Glutamatergic neuron (in vitro differentiated cells): ENCODE measurements at regions not wholly inside any gene's neighbourhood (a gene's known extent, or its start where the extent isn't known, plus 50 kb on each side); places are given as distances from the start of the nearest gene placed in this dataset.

Experiments used
- DNase-seq: peaks from one replicate; pipeline ENCODE4 v3.0.0; 2022
- H3K27ac Mint-ChIP-seq: one replicate; pipeline ENCODE4 v1.8.0; 2020; ENCODE audit warnings: mild to moderate bottlenecking, mixed read lengths, inconsistent platforms; ENCODE audit not compliant: unreplicated experiment
- H3K27me3 Mint-ChIP-seq: one replicate; pipeline ENCODE4 v1.8.0; 2020; ENCODE audit warnings: mild to moderate bottlenecking, moderate library complexity, mixed read lengths, inconsistent platforms; ENCODE audit not compliant: unreplicated experiment
- H3K36me3 Mint-ChIP-seq: one replicate; pipeline ENCODE4 v1.8.0; 2020; ENCODE audit warnings: mild to moderate bottlenecking, mixed read lengths, inconsistent platforms; ENCODE audit not compliant: unreplicated experiment
- H3K4me1 Mint-ChIP-seq: one replicate; pipeline ENCODE4 v1.8.0; 2020; ENCODE audit warnings: mild to moderate bottlenecking, low read depth, mixed read lengths, inconsistent platforms; ENCODE audit not compliant: unreplicated experiment
- H3K4me3 Mint-ChIP-seq: one replicate; pipeline ENCODE4 v1.8.0; 2020; ENCODE audit warnings: mild to moderate bottlenecking, mixed read lengths, inconsistent platforms; ENCODE audit not compliant: unreplicated experiment
- H3K9me3 Mint-ChIP-seq: one replicate; pipeline ENCODE4 v1.8.0; 2020; ENCODE audit warnings: mild to moderate bottlenecking, moderate library complexity, mixed read lengths, inconsistent platforms; ENCODE audit not compliant: unreplicated experiment
- CTCF ChIP-seq: fragments of 200-600 bp; sonication (generic); IDR thresholded peaks from one replicate; pipeline ENCODE4 v1.5.0; 2021; ENCODE audit not compliant: partially characterized antibody, unreplicated experiment

GRCh38 chr3:80241791-80242190 lies 474.0 kb upstream of the ROBO1 start:
- no peak overlapping the region for H3K27ac Mint-ChIP-seq
- TF ChIP-seq CTCF, result no peak
- peaks cover 2% of the 10 kb centered on the region for H3K9me3 Mint-ChIP-seq
- DNase-seq, result no peak
- no peaks in the 10 kb centered on the region for H3K27me3 Mint-ChIP-seq
- no peaks in the 10 kb centered on the region for H3K36me3 Mint-ChIP-seq
- H3K4me3 Mint-ChIP-seq, result no peak overlapping the region
- no peaks in the 10 kb centered on the region for H3K4me1 Mint-ChIP-seq

GRCh38 chr3:80239301-80239700 lies 471.5 kb upstream of the ROBO1 start:
- Mint-ChIP-seq H3K4me3 (no peak overlapping the region), H3K36me3 (no peaks in the 10 kb centered on the region), H3K27me3 (no peaks in the 10 kb centered on the region), H3K27ac (no peak overlapping the region), H3K9me3 (peaks cover 2% of the 10 kb centered on the region), H3K4me1 (no peaks in the 10 kb centered on the region)
- no peak for TF ChIP-seq CTCF
- DNase-seq, result no peak

- no peak overlapping the region for H3K27ac Mint-ChIP-seq
Observed at GRCh38 chr3:80238606-80239005, 470.8 kb upstream of the ROBO1 start.

GRCh38 chr3:80238152-80238551 lies 470.4 kb upstream of the ROBO1 start:
- H3K4me3 Mint-ChIP-seq, result no peak overlapping the region
- DNase-seq, result no peak
- H3K4me1 Mint-ChIP-seq, result peaks cover 4% of the 10 kb centered on the region
- no peaks in the 10 kb centered on the region for H3K36me3 Mint-ChIP-seq
- peaks cover 2% of the 10 kb centered on the region for H3K27me3 Mint-ChIP-seq
- H3K9me3 Mint-ChIP-seq, result peaks cover 2% of the 10 kb centered on the region
- no peak for TF ChIP-seq CTCF
- H3K27ac Mint-ChIP-seq, result no peak overlapping the region

More at GRCh38 chr3:80238606-80239005, 470.8 kb upstream of the ROBO1 start:
- TF ChIP-seq CTCF, result no peak
- DNase-seq, result no peak
- H3K36me3 Mint-ChIP-seq, result no peaks in the 10 kb centered on the region
- peaks cover 2% of the 10 kb centered on the region for H3K9me3 Mint-ChIP-seq
- peaks cover 2% of the 10 kb centered on the region for H3K27me3 Mint-ChIP-seq
- H3K4me1 Mint-ChIP-seq, result peaks cover 2% of the 10 kb centered on the region
- H3K4me3 Mint-ChIP-seq, result no peak overlapping the region

- Mint-ChIP-seq H3K27me3 (peaks cover 2% of the 10 kb centered on the region), H3K36me3 (no peaks in the 10 kb centered on the region), H3K4me3 (no peak overlapping the region), H3K4me1 (peaks cover 9% of the 10 kb centered on the region), H3K27ac (peak overlapping the region; percentile 63), H3K9me3 (peaks cover 2% of the 10 kb centered on the region)
- DNase-seq, result no peak
- TF ChIP-seq CTCF, result no peak
Observed at GRCh38 chr3:80234706-80235105, 466.9 kb upstream of the ROBO1 start.
